WTC11 (cell line): ENCODE measurements at regions not wholly inside any gene's neighbourhood (a gene's known extent, or its start where the extent isn't known, plus 50 kb on each side); places are given as distances from the start of the nearest gene placed in this dataset.

Experiments used
- ATAC-seq: fragments of 200-7000 bp; cut with Tn5 transposase; 2 replicates; pipeline ENCODE4 v1.10.0; 2021; ENCODE audit warnings: mild to moderate bottlenecking, moderate library complexity
- CTCF ChIA-PET: fragments of 300-600 bp; sonication (Branson Sonifier 250); formaldehyde crosslinking; loops from one replicate; lab custom pipeline; 2021; ENCODE audit warnings: antibody characterized with exemption; lab: Charles Lee
- POLR2A ChIA-PET: fragments of 350-600 bp; sonication (Branson Sonifier 250); formaldehyde crosslinking; loops from one replicate; lab custom pipeline; 2021; ENCODE audit warnings: antibody characterized with exemption; lab: Charles Lee
- DNase-seq: peaks from one replicate; pipeline ENCODE4 v3.0.0; 2021; ENCODE audit warnings: low spot score
- H3K27ac Mint-ChIP-seq: 2 replicates; pipeline ENCODE4 v1.8.0; 2021; ENCODE audit warnings: mixed read lengths
- H3K27me3 Mint-ChIP-seq: 2 replicates; pipeline ENCODE4 v1.8.0; 2021; ENCODE audit warnings: low read depth, mild to moderate bottlenecking, moderate library complexity, mixed read lengths
- H3K36me3 Mint-ChIP-seq: 2 replicates; pipeline ENCODE4 v1.8.0; 2021; ENCODE audit warnings: mixed read lengths
- H3K4me1 Mint-ChIP-seq: 2 replicates; pipeline ENCODE4 v1.8.0; 2022; ENCODE audit warnings: mixed read lengths
- H3K4me3 Mint-ChIP-seq: 2 replicates; pipeline ENCODE4 v1.8.0; 2021; ENCODE audit warnings: mild to moderate bottlenecking, moderate library complexity, mixed read lengths
- H3K9me3 Mint-ChIP-seq: 2 replicates; pipeline ENCODE4 v1.8.0; 2021; ENCODE audit warnings: mixed read lengths
- ATF3 ChIP-seq: sonication (generic); formaldehyde crosslinking; conservative IDR thresholded peaks from 2 replicates; pipeline ENCODE4 v1.8.1; 2022; ENCODE audit warnings: mild to moderate bottlenecking, missing genetic modification reagents
- CTCF ChIP-seq: fragments of 200-600 bp; IDR thresholded peaks from 2 replicates; pipeline ENCODE4 v1.8.0; 2022; ENCODE audit warnings: antibody characterized with exemption
- FOXP4 ChIP-seq: sonication (generic); formaldehyde crosslinking; IDR thresholded peaks from 2 replicates; pipeline ENCODE4 v1.8.0; 2022; ENCODE audit warnings: mild to moderate bottlenecking, missing genetic modification reagents
- GRHL2 ChIP-seq: fragments of 250-450 bp; sonication (Bioruptor Pico); IDR thresholded peaks from 2 replicates; pipeline ENCODE4 v1.8.0; 2022; ENCODE audit warnings: mild to moderate bottlenecking, moderate library complexity; ENCODE audit not compliant: insufficient replicate concordance, severe bottlenecking
- JUN ChIP-seq: sonication (generic); formaldehyde crosslinking; IDR thresholded peaks from 2 replicates; pipeline ENCODE4 v1.8.0; 2023; ENCODE audit warnings: mild to moderate bottlenecking, missing genetic modification reagents
- MYBL2 ChIP-seq: sonication (generic); formaldehyde crosslinking; IDR thresholded peaks from 2 replicates; pipeline ENCODE4 v1.8.1; 2023; ENCODE audit warnings: mild to moderate bottlenecking, moderate library complexity, missing genetic modification reagents
- NFATC4 ChIP-seq: fragments of 250-450 bp; sonication (Bioruptor Pico); IDR thresholded peaks from 2 replicates; pipeline ENCODE4 v1.9.0; 2021; ENCODE audit warnings: mild to moderate bottlenecking
- NR1H2 ChIP-seq: sonication (generic); formaldehyde crosslinking; IDR thresholded peaks from 2 replicates; pipeline ENCODE4 v1.9.0; 2021; ENCODE audit warnings: mild to moderate bottlenecking, moderate library complexity, missing genetic modification reagents
- NR2C2 ChIP-seq: sonication (generic); formaldehyde crosslinking; IDR thresholded peaks from 2 replicates; pipeline ENCODE4 v1.8.0; 2022; ENCODE audit warnings: mild to moderate bottlenecking, missing genetic modification reagents
- PRRX2 ChIP-seq: fragments of 250-450 bp; sonication (Bioruptor Pico); IDR thresholded peaks from 2 replicates; pipeline ENCODE4 v1.8.0; 2021; ENCODE audit warnings: mild to moderate bottlenecking
- TEAD4 ChIP-seq: sonication (generic); formaldehyde crosslinking; IDR thresholded peaks from 2 replicates; pipeline ENCODE4 v1.8.0; 2022; ENCODE audit warnings: mild to moderate bottlenecking, missing genetic modification reagents
- ZNF219 ChIP-seq: sonication (generic); formaldehyde crosslinking; IDR thresholded peaks from 2 replicates; pipeline ENCODE4 v1.8.0; 2023; ENCODE audit warnings: missing genetic modification reagents, mild to moderate bottlenecking, borderline replicate concordance
- ZNF532 ChIP-seq: fragments of 250-450 bp; sonication (Bioruptor Pico); IDR thresholded peaks from 2 replicates; pipeline ENCODE4 v1.9.0; 2021; ENCODE audit warnings: mild to moderate bottlenecking, borderline replicate concordance
- TF ChIP-seq, protein P1 (sequence below): sonication (generic); formaldehyde crosslinking; IDR thresholded peaks from 2 replicates; pipeline ENCODE4 v1.8.1; 2022; ENCODE audit warnings: low read depth, missing genetic modification reagents, borderline replicate concordance
- TF ChIP-seq, protein P2 (sequence below): fragments of 250-450 bp; sonication (Bioruptor Pico); IDR thresholded peaks from 2 replicates; pipeline ENCODE4 v1.8.0; 2021; ENCODE audit warnings: mild to moderate bottlenecking
- TF ChIP-seq, protein P3 (sequence below): sonication (generic); formaldehyde crosslinking; IDR thresholded peaks from 2 replicates; pipeline ENCODE4 v1.8.0; 2023; ENCODE audit warnings: missing genetic modification reagents
- TF ChIP-seq, protein P4 (sequence below): sonication (generic); formaldehyde crosslinking; IDR thresholded peaks from 2 replicates; pipeline ENCODE4 v1.8.1; 2023; ENCODE audit warnings: mild to moderate bottlenecking, missing genetic modification reagents, borderline replicate concordance

- Mint-ChIP-seq H3K27me3 (no peaks in the 10 kb centered on the region), H3K36me3 (no peaks in the 10 kb centered on the region), H3K27ac (peak overlapping the region; percentile 86), H3K4me1 (peaks cover 50% of the 10 kb centered on the region), H3K4me3 (no peak overlapping the region), H3K9me3 (no peaks in the 10 kb centered on the region)
- ChIA-PET POLR2A (interaction anchor here (0.6 to 1.2 kb wide), 2 partner anchors 13 to 98 kb away, joined by 3 to 4 read pairs; no protein-coding TSS in a partner anchor), CTCF (no interaction called here)
- DNase-seq (no peak), ATAC-seq (no peak)
- TF ChIP-seq MYBL2 (CRISPR knock-in tag) (no peak), ZNF532 (no peak), ATF3 (CRISPR knock-in tag) (no peak), NR2C2 (CRISPR knock-in tag) (no peak), GRHL2 (CRISPR knock-in tag) (no peak), ZNF219 (CRISPR knock-in tag) (no peak), TEAD4 (CRISPR knock-in tag) (no peak), NR1H2 (no peak), JUN (no peak), PRRX2 (CRISPR knock-in tag) (no peak), FOXP4 (no peak), NFATC4 (CRISPR knock-in tag) (no peak), CTCF (no peak)
- TF ChIP-seq, protein P1, sequence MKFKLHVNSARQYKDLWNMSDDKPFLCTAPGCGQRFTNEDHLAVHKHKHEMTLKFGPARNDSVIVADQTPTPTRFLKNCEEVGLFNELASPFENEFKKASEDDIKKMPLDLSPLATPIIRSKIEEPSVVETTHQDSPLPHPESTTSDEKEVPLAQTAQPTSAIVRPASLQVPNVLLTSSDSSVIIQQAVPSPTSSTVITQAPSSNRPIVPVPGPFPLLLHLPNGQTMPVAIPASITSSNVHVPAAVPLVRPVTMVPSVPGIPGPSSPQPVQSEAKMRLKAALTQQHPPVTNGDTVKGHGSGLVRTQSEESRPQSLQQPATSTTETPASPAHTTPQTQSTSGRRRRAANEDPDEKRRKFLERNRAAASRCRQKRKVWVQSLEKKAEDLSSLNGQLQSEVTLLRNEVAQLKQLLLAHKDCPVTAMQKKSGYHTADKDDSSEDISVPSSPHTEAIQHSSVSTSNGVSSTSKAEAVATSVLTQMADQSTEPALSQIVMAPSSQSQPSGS (CRISPR knock-in tag) = no peak
- TF ChIP-seq, protein P2, sequence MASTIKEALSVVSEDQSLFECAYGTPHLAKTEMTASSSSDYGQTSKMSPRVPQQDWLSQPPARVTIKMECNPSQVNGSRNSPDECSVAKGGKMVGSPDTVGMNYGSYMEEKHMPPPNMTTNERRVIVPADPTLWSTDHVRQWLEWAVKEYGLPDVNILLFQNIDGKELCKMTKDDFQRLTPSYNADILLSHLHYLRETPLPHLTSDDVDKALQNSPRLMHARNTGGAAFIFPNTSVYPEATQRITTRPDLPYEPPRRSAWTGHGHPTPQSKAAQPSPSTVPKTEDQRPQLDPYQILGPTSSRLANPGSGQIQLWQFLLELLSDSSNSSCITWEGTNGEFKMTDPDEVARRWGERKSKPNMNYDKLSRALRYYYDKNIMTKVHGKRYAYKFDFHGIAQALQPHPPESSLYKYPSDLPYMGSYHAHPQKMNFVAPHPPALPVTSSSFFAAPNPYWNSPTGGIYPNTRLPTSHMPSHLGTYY (CRISPR knock-in tag) = no peak
- TF ChIP-seq, protein P3, sequence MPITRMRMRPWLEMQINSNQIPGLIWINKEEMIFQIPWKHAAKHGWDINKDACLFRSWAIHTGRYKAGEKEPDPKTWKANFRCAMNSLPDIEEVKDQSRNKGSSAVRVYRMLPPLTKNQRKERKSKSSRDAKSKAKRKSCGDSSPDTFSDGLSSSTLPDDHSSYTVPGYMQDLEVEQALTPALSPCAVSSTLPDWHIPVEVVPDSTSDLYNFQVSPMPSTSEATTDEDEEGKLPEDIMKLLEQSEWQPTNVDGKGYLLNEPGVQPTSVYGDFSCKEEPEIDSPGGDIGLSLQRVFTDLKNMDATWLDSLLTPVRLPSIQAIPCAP (CRISPR knock-in tag) = no peak
- TF ChIP-seq, protein P4, sequence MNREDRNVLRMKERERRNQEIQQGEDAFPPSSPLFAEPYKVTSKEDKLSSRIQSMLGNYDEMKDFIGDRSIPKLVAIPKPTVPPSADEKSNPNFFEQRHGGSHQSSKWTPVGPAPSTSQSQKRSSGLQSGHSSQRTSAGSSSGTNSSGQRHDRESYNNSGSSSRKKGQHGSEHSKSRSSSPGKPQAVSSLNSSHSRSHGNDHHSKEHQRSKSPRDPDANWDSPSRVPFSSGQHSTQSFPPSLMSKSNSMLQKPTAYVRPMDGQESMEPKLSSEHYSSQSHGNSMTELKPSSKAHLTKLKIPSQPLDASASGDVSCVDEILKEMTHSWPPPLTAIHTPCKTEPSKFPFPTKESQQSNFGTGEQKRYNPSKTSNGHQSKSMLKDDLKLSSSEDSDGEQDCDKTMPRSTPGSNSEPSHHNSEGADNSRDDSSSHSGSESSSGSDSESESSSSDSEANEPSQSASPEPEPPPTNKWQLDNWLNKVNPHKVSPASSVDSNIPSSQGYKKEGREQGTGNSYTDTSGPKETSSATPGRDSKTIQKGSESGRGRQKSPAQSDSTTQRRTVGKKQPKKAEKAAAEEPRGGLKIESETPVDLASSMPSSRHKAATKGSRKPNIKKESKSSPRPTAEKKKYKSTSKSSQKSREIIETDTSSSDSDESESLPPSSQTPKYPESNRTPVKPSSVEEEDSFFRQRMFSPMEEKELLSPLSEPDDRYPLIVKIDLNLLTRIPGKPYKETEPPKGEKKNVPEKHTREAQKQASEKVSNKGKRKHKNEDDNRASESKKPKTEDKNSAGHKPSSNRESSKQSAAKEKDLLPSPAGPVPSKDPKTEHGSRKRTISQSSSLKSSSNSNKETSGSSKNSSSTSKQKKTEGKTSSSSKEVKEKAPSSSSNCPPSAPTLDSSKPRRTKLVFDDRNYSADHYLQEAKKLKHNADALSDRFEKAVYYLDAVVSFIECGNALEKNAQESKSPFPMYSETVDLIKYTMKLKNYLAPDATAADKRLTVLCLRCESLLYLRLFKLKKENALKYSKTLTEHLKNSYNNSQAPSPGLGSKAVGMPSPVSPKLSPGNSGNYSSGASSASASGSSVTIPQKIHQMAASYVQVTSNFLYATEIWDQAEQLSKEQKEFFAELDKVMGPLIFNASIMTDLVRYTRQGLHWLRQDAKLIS (CRISPR knock-in tag) = no peak
Observed at GRCh38 chr5:142425286-142426065, 100.7 kb upstream of the SPRY4 start.
